NT2/D1 (cell line): ENCODE measurements at regions not wholly inside any gene's neighbourhood (a gene's known extent, or its start where the extent isn't known, plus 50 kb on each side); places are given as distances from the start of the nearest gene placed in this dataset.
"Not testable (repeated sequence)": the region's sequence is repeated elsewhere in the genome, so short reads cannot be mapped to it uniquely, and the experiment has no call there.

Experiments
- DNase-seq: peaks from one replicate; pipeline ENCODE4 v3.0.0-alpha.2; 2011; ENCODE audit warnings: low read depth, low spot score
- H3K27me3 ChIP-seq: 2 replicates; pipeline ENCODE4 v1.6.0; 2011; ENCODE audit warnings: mild to moderate bottlenecking; ENCODE audit not compliant: insufficient read length, insufficient read depth
- H3K36me3 ChIP-seq: 2 replicates; pipeline ENCODE4 v1.6.1; 2011; ENCODE audit warnings: mild to moderate bottlenecking, low read length, mixed read lengths; ENCODE audit not compliant: insufficient read depth, insufficient read length
- H3K4me1 ChIP-seq: 2 replicates; pipeline ENCODE4 v1.5.1; 2011; ENCODE audit not compliant: insufficient read depth, insufficient read length
- H3K4me3 ChIP-seq: 2 replicates; pipeline ENCODE4 v1.5.1; 2011; ENCODE audit warnings: low read depth; ENCODE audit not compliant: insufficient read length
- H3K9ac ChIP-seq: 2 replicates; pipeline ENCODE4 v1.6.0; 2011; ENCODE audit warnings: low read depth; ENCODE audit not compliant: insufficient read length
- H3K9me3 ChIP-seq: 2 replicates; pipeline ENCODE4 v1.5.1; 2011; ENCODE audit warnings: mild to moderate bottlenecking, low read length; ENCODE audit not compliant: insufficient read depth
- SUZ12 ChIP-seq: IDR thresholded peaks from 2 replicates; pipeline ENCODE4 v1.6.1; 2011; ENCODE audit not compliant: insufficient read length, insufficient read depth; ENCODE audit errors: extremely low read depth
- YY1 ChIP-seq: IDR thresholded peaks from 2 replicates; pipeline ENCODE4 v1.6.1; 2011; ENCODE audit not compliant: insufficient read length, insufficient read depth
- ZNF274 ChIP-seq: IDR thresholded peaks from 2 replicates; pipeline ENCODE4 v1.6.1; 2011; ENCODE audit warnings: mild to moderate bottlenecking, low read depth, low read length

- H3K36me3 ChIP-seq: no peaks in the 10 kb centered on the region
- TF ChIP-seq SUZ12 (no peak), ZNF274 (no peak), YY1 (no peak)
- no peaks in the 10 kb centered on the region for H3K9me3 ChIP-seq
- no peak overlapping the region for H3K4me3 ChIP-seq
- no peaks in the 10 kb centered on the region for H3K27me3 ChIP-seq
- DNase-seq: no peak
- no peaks in the 10 kb centered on the region for H3K4me1 ChIP-seq
- no peak overlapping the region for H3K9ac ChIP-seq
Measured at GRCh38 chr16:24646646-24646995, 82.8 kb upstream of the TNRC6A start.

GRCh38 chr16:24652209-24652712 lies 77.2 kb upstream of the TNRC6A start:
- Histone ChIP-seq H3K9ac (no peak overlapping the region), H3K4me1 (no peaks in the 10 kb centered on the region), H3K36me3 (no peaks in the 10 kb centered on the region), H3K4me3 (no peak overlapping the region), H3K9me3 (no peaks in the 10 kb centered on the region), H3K27me3 (no peaks in the 10 kb centered on the region)
- TF ChIP-seq ZNF274 (no peak), SUZ12 (no peak)
- DNase-seq: no peak

- Histone ChIP-seq H3K4me3 (no peak overlapping the region), H3K9me3 (no peaks in the 10 kb centered on the region), H3K4me1 (no peaks in the 10 kb centered on the region), H3K9ac (no peak overlapping the region), H3K27me3 (no peaks in the 10 kb centered on the region), H3K36me3 (no peaks in the 10 kb centered on the region)
- no peak for TF ChIP-seq YY1
- DNase-seq: no peak
Measured at GRCh38 chr16:24652803-24653202, 76.6 kb upstream of the TNRC6A start.

- Histone ChIP-seq H3K9me3 (no peaks in the 10 kb centered on the region), H3K4me3 (no peak overlapping the region), H3K36me3 (no peaks in the 10 kb centered on the region), H3K27me3 (no peaks in the 10 kb centered on the region), H3K4me1 (no peaks in the 10 kb centered on the region), H3K9ac (no peak overlapping the region)
- no peak for TF ChIP-seq ZNF274
- TF ChIP-seq SUZ12: no peak
- DNase-seq: no peak
Measured at GRCh38 chr16:24653725-24654124, 75.7 kb upstream of the TNRC6A start.

GRCh38 chr16:24665942-24666341 lies 63.5 kb upstream of the TNRC6A start:
- not testable (repeated sequence) for H3K36me3 ChIP-seq, H3K27me3 ChIP-seq, DNase-seq, H3K4me3 ChIP-seq, H3K9ac ChIP-seq, H3K9me3 ChIP-seq, H3K4me1 ChIP-seq

- Histone ChIP-seq H3K36me3 (no peaks in the 10 kb centered on the region), H3K9ac (no peak overlapping the region), H3K4me3 (no peak overlapping the region), H3K27me3 (peaks cover 5% of the 10 kb centered on the region), H3K9me3 (no peaks in the 10 kb centered on the region), H3K4me1 (peaks cover 9% of the 10 kb centered on the region)
- no peak for DNase-seq
- no peak for TF ChIP-seq ZNF274
- no peak for TF ChIP-seq SUZ12
- no peak for TF ChIP-seq YY1
Measured at GRCh38 chr16:24667244-24667764, 62.1 kb upstream of the TNRC6A start.

GRCh38 chr16:24668481-24669061 lies 60.9 kb upstream of the TNRC6A start:
- Histone ChIP-seq H3K4me3 (no peak overlapping the region), H3K4me1 (peaks cover 9% of the 10 kb centered on the region), H3K9me3 (no peaks in the 10 kb centered on the region), H3K36me3 (no peaks in the 10 kb centered on the region), H3K27me3 (peaks cover 5% of the 10 kb centered on the region), H3K9ac (no peak overlapping the region)
- TF ChIP-seq YY1 (no peak), SUZ12 (no peak), ZNF274 (no peak)
- DNase-seq: no peak

GRCh38 chr16:24670623-24671454 lies 58.6 kb upstream of the TNRC6A start:
- Histone ChIP-seq H3K36me3 (no peaks in the 10 kb centered on the region), H3K9ac (no peak overlapping the region), H3K4me1 (peaks cover 9% of the 10 kb centered on the region), H3K4me3 (no peak overlapping the region), H3K27me3 (peaks cover 5% of the 10 kb centered on the region), H3K9me3 (no peaks in the 10 kb centered on the region)
- DNase-seq: peak; percentile 51
- no peak for TF ChIP-seq ZNF274
- no peak for TF ChIP-seq YY1
- TF ChIP-seq SUZ12: no peak
